Smooth muscle cell (in vitro differentiated cells): ENCODE measurements at regions not wholly inside any gene's neighbourhood (a gene's known extent, or its start where the extent isn't known, plus 50 kb on each side); places are given as distances from the start of the nearest gene placed in this dataset.

Source experiments
- DNase-seq: peaks from one replicate; lab custom pipeline; 2025; ENCODE audit not compliant: unreplicated experiment; lab: John Stamatoyannopoulos, UW
- H2AFZ ChIP-seq: fragments of 200-600 bp; sonication (generic); 2 replicates; pipeline ENCODE4 v1.6.0; 2016; ENCODE audit warnings: antibody characterized with exemption, low read depth, mild to moderate bottlenecking
- H3F3A ChIP-seq: fragments of 200-600 bp; sonication (generic); 2 replicates; pipeline ENCODE4 v1.6.0; 2017; ENCODE audit warnings: antibody characterized with exemption, low read depth
- H3K27ac ChIP-seq: fragments of 200-600 bp; sonication (generic); 2 replicates; pipeline ENCODE4 v1.5.1; 2016; ENCODE audit warnings: low read depth, mild to moderate bottlenecking
- H3K27me3 ChIP-seq: fragments of 200-600 bp; sonication (generic); 2 replicates; pipeline ENCODE4 v1.6.1; 2016; ENCODE audit warnings: low read depth, mild to moderate bottlenecking
- H3K36me3 ChIP-seq: fragments of 200-600 bp; sonication (generic); 2 replicates; pipeline ENCODE4 v1.5.1; 2016; ENCODE audit warnings: low read depth
- H3K4me1 ChIP-seq: fragments of 200-600 bp; sonication (generic); 2 replicates; pipeline ENCODE4 v1.5.1; 2016; ENCODE audit warnings: low read depth
- H3K4me2 ChIP-seq: fragments of 200-600 bp; sonication (generic); 2 replicates; pipeline ENCODE4 v1.6.0; 2016; ENCODE audit warnings: mild to moderate bottlenecking
- H3K4me3 ChIP-seq: fragments of 200-600 bp; sonication (generic); 2 replicates; pipeline ENCODE4 v1.5.1; 2016; ENCODE audit warnings: mild to moderate bottlenecking
- H3K79me2 ChIP-seq: fragments of 200-600 bp; sonication (generic); 2 replicates; pipeline ENCODE4 v1.6.0; 2016; ENCODE audit warnings: low read depth, mild to moderate bottlenecking
- H3K9ac ChIP-seq: fragments of 200-600 bp; sonication (generic); 2 replicates; pipeline ENCODE4 v1.6.0; 2016; ENCODE audit warnings: low read depth
- H3K9me3 ChIP-seq: fragments of 200-600 bp; sonication (generic); replicated peaks from 2 replicates; pipeline ENCODE4 v1.5.1; 2016; ENCODE audit warnings: low read depth
- H4K20me1 ChIP-seq: fragments of 200-600 bp; sonication (generic); 2 replicates; pipeline ENCODE4 v1.6.0; 2016; ENCODE audit warnings: low read depth
- WGBS: methylation state at CpG from one replicate; pipeline ENCODE4 v1.1.7; 2016; ENCODE audit warnings: low lambda C conversion rate; 5-methylcytosine and 5-hydroxymethylcytosine counted together
- TF ChIP-seq, protein P1 (sequence below): fragments of 200-600 bp; sonication (generic); IDR thresholded peaks from 2 replicates; pipeline ENCODE4 v1.5.1; 2017; ENCODE audit warnings: borderline replicate concordance, mild to moderate bottlenecking, antibody characterized with exemption; ENCODE audit not compliant: insufficient read depth, poor library complexity, severe bottlenecking

GRCh38 chr3:106617276-106617675 is 748.5 kb upstream of the CBLB start:
- H3K27ac ChIP-seq = no peak overlapping the region
- H3K4me2 ChIP-seq = no peak overlapping the region
- H3F3A ChIP-seq = no peaks in the 10 kb centered on the region
- no peaks in the 10 kb centered on the region for H3K36me3 ChIP-seq
- TF ChIP-seq, protein P1, sequence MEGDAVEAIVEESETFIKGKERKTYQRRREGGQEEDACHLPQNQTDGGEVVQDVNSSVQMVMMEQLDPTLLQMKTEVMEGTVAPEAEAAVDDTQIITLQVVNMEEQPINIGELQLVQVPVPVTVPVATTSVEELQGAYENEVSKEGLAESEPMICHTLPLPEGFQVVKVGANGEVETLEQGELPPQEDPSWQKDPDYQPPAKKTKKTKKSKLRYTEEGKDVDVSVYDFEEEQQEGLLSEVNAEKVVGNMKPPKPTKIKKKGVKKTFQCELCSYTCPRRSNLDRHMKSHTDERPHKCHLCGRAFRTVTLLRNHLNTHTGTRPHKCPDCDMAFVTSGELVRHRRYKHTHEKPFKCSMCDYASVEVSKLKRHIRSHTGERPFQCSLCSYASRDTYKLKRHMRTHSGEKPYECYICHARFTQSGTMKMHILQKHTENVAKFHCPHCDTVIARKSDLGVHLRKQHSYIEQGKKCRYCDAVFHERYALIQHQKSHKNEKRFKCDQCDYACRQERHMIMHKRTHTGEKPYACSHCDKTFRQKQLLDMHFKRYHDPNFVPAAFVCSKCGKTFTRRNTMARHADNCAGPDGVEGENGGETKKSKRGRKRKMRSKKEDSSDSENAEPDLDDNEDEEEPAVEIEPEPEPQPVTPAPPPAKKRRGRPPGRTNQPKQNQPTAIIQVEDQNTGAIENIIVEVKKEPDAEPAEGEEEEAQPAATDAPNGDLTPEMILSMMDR = no peak
- no peak overlapping the region for H2AFZ ChIP-seq
- H3K79me2 ChIP-seq = no peaks in the 10 kb centered on the region
- no peaks in the 10 kb centered on the region for H3K9me3 ChIP-seq
- H3K27me3 ChIP-seq = no peaks in the 10 kb centered on the region
- H3K9ac ChIP-seq = no peak overlapping the region
- H4K20me1 ChIP-seq = no peaks in the 10 kb centered on the region
- no peaks in the 10 kb centered on the region for H3K4me1 ChIP-seq
- DNase-seq = no peak
- H3K4me3 ChIP-seq = no peak overlapping the region
- WGBS = 88% methylated on average over 2 of the region's 2 CpGs

GRCh38 chr3:106620646-106621045 is 751.8 kb upstream of the CBLB start:
- 95% methylated on average over 1 of the region's 1 CpG for WGBS
- DNase-seq = no peak
- Histone ChIP-seq H2AFZ (no peak overlapping the region), H3K9me3 (peaks cover 5% of the 10 kb centered on the region), H3K4me2 (no peak overlapping the region), H3K9ac (no peak overlapping the region), H3F3A (no peaks in the 10 kb centered on the region), H3K4me1 (no peaks in the 10 kb centered on the region), H3K27me3 (no peaks in the 10 kb centered on the region), H3K36me3 (no peaks in the 10 kb centered on the region), H4K20me1 (no peaks in the 10 kb centered on the region), H3K27ac (no peak overlapping the region), H3K4me3 (no peak overlapping the region), H3K79me2 (no peaks in the 10 kb centered on the region)
- TF ChIP-seq, protein P1 = no peak

DNA sequence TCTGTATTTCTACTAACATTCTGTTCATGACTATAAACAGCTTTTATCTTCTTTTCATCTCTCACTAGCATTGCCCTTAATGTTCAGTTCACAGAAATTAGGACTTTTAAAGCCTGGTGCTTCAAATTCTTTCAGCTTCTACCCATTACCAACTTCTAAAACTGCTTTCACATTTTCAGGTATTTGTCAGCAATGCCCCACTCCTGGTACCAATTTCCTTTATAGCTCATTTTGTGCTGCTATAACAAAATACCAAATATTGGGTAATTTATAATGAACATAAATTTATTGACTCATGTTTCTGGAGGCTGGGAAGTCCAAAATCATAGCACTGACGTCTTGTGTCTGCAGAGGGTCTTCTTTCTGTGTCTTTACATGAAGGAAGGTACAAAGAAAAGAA is 753.1 kb upstream of the CCDC54 start:
- H2AFZ ChIP-seq = no peak overlapping the region
- TF ChIP-seq, protein P1 = no peak
- H3K27me3 ChIP-seq = no peaks in the 10 kb centered on the region
- H3K27ac ChIP-seq = no peak overlapping the region
- no peaks in the 10 kb centered on the region for H3K79me2 ChIP-seq
- no peak overlapping the region for H3K9ac ChIP-seq
- peaks cover 5% of the 10 kb centered on the region for H3K9me3 ChIP-seq
- 96% methylated on average over 1 of the region's 1 CpG for WGBS
- H3K36me3 ChIP-seq = no peaks in the 10 kb centered on the region
- H3K4me3 ChIP-seq = no peak overlapping the region
- H4K20me1 ChIP-seq = no peaks in the 10 kb centered on the region
- H3K4me1 ChIP-seq = no peaks in the 10 kb centered on the region
- no peaks in the 10 kb centered on the region for H3F3A ChIP-seq
- no peak for DNase-seq
- no peak overlapping the region for H3K4me2 ChIP-seq

DNA sequence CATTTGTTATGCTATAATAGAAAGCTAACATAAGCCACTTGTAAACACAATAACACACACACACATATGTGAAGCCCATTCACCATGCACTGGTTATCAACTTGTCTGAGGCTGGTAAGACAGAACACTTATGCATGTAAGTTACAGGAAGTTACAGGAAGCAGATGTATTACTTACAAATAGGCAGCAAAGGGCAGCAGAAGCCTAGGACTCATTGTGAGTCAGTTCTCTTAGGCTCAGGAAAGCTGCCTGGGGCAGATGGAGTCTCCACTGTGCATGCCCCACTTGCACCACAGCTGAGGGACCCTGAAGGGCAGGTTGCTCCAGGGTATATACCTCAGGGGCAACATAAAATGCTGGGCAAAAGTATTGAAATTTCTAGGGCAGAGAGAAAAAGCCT is 748.8 kb upstream of the CCDC54 start:
- H3K9me3 ChIP-seq = peaks cover 5% of the 10 kb centered on the region
- no peaks in the 10 kb centered on the region for H3K27me3 ChIP-seq
- H3K27ac ChIP-seq = no peak overlapping the region
- H3F3A ChIP-seq = no peaks in the 10 kb centered on the region
- H2AFZ ChIP-seq = peak overlapping the region; percentile 4
- no peaks in the 10 kb centered on the region for H4K20me1 ChIP-seq
- TF ChIP-seq, protein P1 = no peak
- no peaks in the 10 kb centered on the region for H3K36me3 ChIP-seq
- no peaks in the 10 kb centered on the region for H3K4me1 ChIP-seq
- no peak for DNase-seq
- H3K79me2 ChIP-seq = no peaks in the 10 kb centered on the region
- no peak overlapping the region for H3K4me2 ChIP-seq
- H3K4me3 ChIP-seq = no peak overlapping the region
- H3K9ac ChIP-seq = no peak overlapping the region
